ENCODE measurements at regions not wholly inside any gene's neighbourhood (a gene's known extent, or its start where the extent isn't known, plus 50 kb on each side); places are given as distances from the start of the nearest gene placed in this dataset.

DNA sequence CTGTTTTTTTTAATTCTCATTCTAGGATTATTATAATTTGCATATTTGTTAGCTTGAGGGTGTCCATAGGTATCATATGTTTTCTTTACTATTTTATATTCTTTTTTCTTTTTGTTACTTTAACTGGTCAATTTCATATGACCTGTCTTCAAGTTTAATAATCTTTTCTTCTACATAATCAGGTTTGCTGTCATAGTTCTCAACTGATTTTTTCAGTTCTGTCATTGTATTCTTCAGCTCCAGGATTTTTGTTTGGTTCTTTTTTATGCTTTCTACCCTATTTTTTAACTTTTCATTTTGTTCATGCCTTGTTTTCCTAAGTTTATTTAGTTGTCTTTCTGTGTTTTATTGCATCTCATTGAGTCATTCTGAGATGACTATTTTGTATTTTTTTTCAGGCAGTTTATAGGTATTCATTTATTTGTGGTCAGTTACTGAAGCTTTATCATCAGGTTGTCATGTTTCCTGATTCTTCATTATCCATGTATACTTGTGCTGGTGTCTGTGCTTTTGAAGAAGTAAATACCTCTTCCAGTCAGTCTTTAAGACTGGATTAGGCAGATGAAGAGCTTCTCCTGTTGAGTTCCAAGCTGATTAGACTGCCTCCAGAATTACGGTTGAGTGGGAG, 220.3 kb upstream of the VEGFC start:
- TF ChIP-seq GATA3 (IDR thresholded peaks at IDR 0.05; ENCODE audit: low read depth, low read length), result no peak
- TF ChIP-seq GATA2 (IDR thresholded peaks at IDR 0.05; ENCODE audit: low read depth, low read length), result no peak

DNA sequence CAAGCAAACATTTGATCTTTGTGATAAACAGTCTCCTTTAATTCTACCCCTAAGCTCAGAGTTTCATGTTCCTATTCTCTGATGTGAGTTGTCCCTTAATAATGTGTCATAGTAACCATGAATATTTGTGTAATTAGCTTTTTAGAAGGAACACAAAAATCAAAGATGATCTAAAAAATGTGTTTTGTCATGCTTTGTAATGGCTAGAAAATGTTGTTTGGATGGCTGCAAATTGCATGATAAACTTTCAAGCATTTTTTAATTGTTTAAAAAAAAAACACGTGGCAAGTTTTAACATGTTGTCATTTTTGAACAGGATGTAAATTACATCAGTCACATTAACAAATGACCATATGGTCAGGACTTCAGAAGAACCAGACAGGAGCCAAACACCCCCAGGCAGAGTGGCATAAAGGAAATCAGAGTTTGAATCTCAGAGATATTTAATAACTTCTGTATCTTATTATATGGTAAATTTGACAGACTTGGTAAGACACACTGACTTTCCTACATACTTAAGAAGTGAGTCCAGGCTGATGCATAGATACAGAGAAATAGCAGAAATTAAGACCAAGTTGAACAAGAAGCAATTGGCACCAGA, 223.9 kb upstream of the VEGFC start:
- TF ChIP-seq GATA3 (IDR thresholded peaks at IDR 0.05; ENCODE audit: low read depth, low read length) (no peak), GATA2 (IDR thresholded peaks at IDR 0.05; ENCODE audit: low read depth, low read length) (no peak)

DNA sequence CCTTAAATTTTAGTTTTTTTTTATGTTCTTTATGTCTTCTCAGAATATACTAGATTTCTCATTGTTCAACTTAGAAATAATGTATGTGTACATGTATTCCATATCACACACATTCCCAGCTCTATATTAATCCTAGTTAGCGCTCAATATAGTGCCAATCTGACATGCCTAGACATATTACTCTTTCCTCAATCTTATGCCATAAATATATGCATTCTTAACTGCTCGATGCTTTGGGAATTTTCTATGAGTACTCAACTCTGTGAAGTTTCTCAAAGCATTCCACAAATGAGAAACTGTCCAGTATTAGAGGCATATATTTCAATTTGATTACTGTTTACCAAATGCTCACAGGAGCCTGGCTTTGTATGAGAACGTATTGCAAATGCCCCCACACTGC, 231.2 kb upstream of the VEGFC start:
- TF ChIP-seq GATA2 (IDR thresholded peaks at IDR 0.05; ENCODE audit: low read depth, low read length) (no peak), GATA3 (IDR thresholded peaks at IDR 0.05; ENCODE audit: low read depth, low read length) (no peak)

DNA sequence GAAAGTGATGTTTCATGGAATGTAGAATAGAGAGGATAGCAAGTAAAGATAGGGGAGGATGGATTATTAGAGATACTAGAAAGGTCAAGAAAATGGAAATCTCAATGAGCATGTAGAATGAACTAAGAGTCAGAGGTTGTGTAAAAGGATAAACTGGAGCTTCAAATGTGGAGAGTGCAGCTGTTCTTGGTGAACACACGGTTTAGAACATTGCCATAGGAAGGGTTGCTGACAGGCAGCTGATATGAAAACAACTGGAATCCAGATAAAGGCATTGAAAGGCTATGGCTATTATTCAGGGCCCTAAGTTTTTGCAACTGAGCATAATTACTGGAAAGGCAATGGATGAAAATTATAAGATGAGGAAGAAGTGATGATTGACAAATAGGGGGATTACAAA, 239.6 kb upstream of the VEGFC start:
- TF ChIP-seq GATA2 (IDR thresholded peaks at IDR 0.05; ENCODE audit: low read depth, low read length), result no peak
- TF ChIP-seq GATA3 (IDR thresholded peaks at IDR 0.05; ENCODE audit: low read depth, low read length), result no peak

DNA sequence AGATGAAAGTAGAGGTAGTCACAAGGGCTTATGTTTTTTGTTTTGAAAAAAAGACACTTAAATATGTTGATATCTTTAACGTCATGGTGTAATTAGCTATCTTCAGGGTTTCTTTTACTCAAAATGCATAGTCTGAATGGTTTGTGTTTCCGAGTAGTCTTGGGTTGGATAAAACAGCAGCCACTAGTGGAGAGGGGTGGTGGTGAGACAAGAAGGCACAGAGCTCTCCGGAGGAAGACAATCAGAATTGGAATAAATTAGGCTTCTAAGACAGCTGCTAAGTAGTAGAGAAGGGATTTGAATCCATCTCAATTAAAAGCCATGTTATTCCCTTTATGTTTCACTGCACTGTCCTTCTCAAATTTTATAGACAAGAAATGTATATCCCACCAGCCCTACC, 240.4 kb upstream of the VEGFC start:
- no peak for TF ChIP-seq GATA2 (IDR thresholded peaks at IDR 0.05; ENCODE audit: low read depth, low read length)
- no peak for TF ChIP-seq GATA3 (IDR thresholded peaks at IDR 0.05; ENCODE audit: low read depth, low read length)

- no peak for TF ChIP-seq GATA2 (IDR thresholded peaks at IDR 0.05; ENCODE audit: low read depth, low read length)
- TF ChIP-seq GATA3 (IDR thresholded peaks at IDR 0.05; ENCODE audit: low read depth, low read length), result no peak
Measured at GRCh38 chr4:177033632-177034031, 240.9 kb upstream of the VEGFC start.

DNA sequence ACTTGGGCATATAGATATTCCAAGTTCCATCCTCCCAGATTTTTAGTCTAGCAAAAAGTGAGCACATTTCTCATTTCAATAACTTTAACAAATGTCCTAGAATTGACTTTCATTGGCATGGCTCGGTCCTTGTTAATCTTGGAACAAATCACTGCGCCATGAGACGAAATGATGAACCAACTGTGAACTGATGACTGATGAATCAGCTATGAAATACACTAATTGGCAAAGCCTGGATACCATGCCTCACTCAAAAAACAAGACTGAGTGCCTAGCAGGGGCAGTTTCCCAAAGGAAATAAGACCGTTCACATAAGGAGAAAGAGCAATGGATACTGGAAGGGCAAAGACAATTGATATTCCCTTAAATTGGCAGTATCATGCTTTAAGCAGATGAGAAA, 248.6 kb upstream of the VEGFC start:
- TF ChIP-seq GATA3 (IDR thresholded peaks at IDR 0.05; ENCODE audit: low read depth, low read length), result no peak
- TF ChIP-seq GATA2 (IDR thresholded peaks at IDR 0.05; ENCODE audit: low read depth, low read length), result no peak

- no peak for TF ChIP-seq GATA2 (IDR thresholded peaks at IDR 0.05; ENCODE audit: low read depth, low read length)
- no peak for TF ChIP-seq GATA3 (IDR thresholded peaks at IDR 0.05; ENCODE audit: low read depth, low read length)
Measured at GRCh38 chr4:177047070-177047850, 254.5 kb upstream of the VEGFC start.

DNA sequence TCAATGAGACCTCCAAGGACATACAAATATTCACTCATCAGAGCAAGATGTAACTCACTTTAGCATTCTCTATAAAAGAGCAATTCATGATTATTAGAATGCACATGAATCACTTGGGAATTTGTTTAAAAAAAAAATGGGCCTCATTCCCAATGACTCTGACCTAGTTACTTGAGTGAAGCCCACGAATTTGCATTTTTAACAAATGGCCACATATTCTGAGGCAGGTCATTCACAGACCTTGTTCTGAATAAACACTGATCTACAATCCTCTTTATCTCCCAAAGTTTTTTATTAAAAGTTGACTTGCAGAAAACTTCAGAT, 255.1 kb upstream of the VEGFC start:
- TF ChIP-seq GATA3 (IDR thresholded peaks at IDR 0.05; ENCODE audit: low read depth, low read length) (no peak), GATA2 (IDR thresholded peaks at IDR 0.05; ENCODE audit: low read depth, low read length) (no peak)

DNA sequence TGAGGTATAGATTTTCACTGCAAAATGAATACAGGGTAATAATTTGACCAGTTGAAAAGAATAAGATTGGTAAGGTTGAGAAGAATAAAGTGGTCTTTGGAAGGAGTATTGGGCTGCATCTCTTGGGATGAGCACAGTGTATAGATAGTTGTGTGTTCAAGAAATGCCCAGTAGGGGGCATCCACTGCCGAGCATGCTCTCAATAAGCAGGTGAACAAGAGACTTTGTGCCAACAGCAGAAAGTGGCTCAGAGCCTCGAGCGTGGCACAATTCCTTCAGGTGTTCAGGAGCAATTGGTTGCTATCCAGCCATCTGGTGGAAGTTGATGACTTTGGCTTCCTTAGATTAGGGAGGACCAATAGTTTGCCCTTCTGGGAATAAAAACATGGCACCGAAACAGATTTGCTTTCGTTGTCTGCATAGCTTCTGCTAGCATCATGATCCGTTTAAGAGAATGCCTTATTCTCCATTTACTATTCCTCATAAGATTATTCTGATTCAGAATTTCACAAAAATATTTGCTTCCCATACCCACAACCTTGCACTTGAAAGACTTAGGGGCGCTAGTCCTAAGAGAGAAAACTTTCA, 258.1 kb upstream of the NEIL3 start:
- no peak for TF ChIP-seq GATA3 (IDR thresholded peaks at IDR 0.05; ENCODE audit: low read depth, low read length)
- TF ChIP-seq GATA2 (IDR thresholded peaks at IDR 0.05; ENCODE audit: low read depth, low read length), result no peak

DNA sequence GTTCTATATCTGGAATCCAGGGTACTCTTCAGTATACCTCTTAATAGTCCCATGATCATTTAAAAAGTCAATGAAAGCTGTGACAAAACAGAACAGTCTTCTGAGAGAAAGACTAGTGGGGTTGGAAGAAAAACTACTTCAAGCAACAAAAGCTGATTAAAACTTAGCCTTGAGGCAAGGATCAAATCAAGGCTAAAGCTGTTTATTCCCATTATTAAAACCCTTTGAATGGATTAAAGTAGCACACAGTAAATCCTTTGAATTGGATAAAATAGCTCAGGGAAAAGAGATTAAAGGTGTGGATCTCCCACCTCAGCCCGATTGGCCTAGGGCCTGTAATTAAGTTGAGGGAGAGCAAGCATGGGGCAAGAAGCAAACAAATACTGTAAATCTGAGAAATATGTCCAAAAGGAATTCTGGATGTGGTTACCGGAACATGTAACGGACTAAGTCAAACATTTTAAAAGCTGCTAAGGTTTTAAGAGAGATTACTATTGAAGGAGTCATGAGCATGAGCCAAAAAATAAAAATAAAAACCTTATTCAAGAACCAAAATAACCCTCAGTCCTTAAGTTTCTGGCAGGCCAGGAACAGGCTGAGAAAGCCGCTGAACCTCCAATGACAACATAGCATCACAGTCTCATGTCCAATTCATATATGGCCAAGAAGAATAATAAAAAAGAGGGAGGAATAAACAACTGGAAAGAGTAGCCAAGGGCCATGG, 257.3 kb upstream of the NEIL3 start:
- TF ChIP-seq GATA2 (IDR thresholded peaks at IDR 0.05; ENCODE audit: low read depth, low read length), result no peak
- TF ChIP-seq GATA3 (IDR thresholded peaks at IDR 0.05; ENCODE audit: low read depth, low read length), result no peak

DNA sequence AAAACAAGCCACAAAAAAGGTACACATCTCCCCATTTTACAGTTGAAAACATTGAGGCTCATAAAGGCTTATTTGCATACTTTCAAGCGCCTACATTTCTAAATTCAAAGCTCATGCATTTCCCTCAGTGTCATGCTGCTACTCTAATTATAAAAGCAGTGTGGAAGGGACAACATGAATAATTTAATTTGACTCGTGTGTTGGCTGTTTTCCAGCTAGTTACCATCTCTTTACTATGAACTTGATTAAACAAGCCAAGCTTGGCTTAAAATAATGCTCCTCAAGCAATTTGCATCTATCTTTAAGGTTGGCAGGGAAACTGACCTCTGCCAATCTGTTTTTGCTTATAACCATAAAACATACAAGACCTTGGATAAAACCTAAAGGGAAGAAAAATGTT, 252.5 kb upstream of the NEIL3 start:
- TF ChIP-seq GATA3 (IDR thresholded peaks at IDR 0.05; ENCODE audit: low read depth, low read length), result no peak
- no peak for TF ChIP-seq GATA2 (IDR thresholded peaks at IDR 0.05; ENCODE audit: low read depth, low read length)

- no peak for TF ChIP-seq GATA3 (IDR thresholded peaks at IDR 0.05; ENCODE audit: low read depth, low read length)
- no peak for TF ChIP-seq GATA2 (IDR thresholded peaks at IDR 0.05; ENCODE audit: low read depth, low read length)
Measured at GRCh38 chr4:177064116-177064515, 245.6 kb upstream of the NEIL3 start.

DNA sequence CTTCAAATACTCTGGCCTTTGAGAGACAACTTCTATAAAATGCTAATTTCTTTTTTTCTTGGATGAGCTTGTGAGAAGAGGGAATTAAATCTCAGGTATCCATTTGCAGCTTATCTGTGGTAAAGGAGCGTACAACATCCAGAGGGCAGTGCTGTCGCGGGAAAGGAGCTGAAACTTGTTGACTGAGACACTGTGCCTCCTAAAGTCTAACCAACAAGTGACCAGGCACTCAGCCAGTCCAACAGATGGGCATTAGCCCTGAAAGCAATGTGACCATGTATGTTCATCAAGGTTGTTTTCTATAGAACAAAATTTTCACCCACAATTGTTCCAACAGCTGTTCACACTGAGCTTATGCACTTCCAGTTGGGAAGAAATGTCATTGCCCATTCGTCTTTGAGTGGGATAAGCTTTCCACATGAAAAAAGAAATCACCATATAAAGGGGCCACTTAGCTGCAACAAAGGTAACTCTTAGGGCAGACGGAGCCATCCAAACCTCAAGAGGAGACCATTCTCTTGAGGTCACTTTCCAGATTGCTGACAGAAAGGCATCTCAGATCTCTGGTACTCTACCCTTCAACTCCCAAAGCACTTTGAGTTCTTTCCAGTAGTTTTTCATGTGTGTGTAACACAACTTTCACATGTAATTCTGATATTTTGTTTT, 244.8 kb upstream of the NEIL3 start:
- TF ChIP-seq GATA2 (IDR thresholded peaks at IDR 0.05; ENCODE audit: low read depth, low read length), result no peak
- no peak for TF ChIP-seq GATA3 (IDR thresholded peaks at IDR 0.05; ENCODE audit: low read depth, low read length)
